ENCODE measurements at regions not wholly inside any gene's neighbourhood (a gene's known extent, or its start where the extent isn't known, plus 50 kb on each side); places are given as distances from the start of the nearest gene placed in this dataset.
A peak's percentile ranks its signal among the peaks of the same experiment; 100 is the strongest.

DNA sequence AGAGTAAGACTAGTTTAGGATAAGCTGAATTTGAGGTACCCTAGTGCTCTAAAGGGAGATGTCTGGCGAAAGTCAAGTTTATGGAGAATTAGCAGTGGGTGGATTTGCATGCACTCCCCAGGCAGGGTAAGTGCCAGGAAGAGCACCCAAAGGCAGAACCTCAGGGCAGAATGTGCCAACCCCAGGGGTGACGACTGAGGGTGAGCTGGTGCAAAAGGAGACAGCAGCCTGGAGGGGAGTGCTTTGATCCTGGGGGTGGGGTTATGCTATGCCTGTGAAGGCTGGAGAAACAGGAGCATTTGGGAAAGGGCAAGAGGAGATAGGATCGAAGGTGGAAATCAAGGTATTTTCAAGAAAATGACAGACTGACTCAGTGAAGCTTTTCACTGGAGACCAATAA, 208.5 kb upstream of the PDE10A start:
- no peak for DNase-seq

DNA sequence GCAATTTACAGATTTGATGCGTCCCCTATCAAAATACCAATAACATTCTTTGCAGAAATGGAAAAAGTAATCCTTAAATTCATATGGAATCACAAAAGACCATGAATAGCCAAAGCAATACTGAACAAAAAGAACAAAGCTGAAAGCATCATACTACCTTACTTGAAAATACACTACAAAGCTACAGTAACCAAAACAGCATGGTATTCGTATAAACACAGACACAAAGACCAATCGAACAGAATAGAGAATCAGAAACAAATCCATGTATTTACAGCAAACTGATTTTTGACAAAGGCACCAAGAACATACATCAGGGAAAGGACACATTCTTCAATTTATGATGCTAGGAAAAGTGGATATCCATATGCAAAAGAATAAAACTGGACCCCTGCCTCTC, 206.5 kb upstream of the PDE10A start:
- no peak for DNase-seq

DNA sequence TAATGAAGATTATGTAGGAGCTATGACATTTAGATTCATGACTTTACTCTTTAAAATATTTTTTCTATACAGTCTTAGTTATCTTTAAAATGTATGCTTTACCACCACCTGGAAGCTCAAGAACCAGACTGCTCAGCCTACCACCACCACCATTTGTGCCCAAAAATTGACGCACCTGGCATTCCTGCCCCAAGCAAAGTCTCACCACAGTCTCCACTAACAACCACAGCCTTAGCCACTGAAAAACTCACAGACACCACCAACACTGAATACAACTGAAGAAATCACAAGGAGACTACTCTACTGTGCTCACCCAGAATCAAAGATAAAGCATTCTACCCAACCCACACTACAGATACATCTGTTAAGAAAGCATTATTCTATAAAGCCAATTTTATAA, 201.9 kb upstream of the PDE10A start:
- no peak for DNase-seq

DNA sequence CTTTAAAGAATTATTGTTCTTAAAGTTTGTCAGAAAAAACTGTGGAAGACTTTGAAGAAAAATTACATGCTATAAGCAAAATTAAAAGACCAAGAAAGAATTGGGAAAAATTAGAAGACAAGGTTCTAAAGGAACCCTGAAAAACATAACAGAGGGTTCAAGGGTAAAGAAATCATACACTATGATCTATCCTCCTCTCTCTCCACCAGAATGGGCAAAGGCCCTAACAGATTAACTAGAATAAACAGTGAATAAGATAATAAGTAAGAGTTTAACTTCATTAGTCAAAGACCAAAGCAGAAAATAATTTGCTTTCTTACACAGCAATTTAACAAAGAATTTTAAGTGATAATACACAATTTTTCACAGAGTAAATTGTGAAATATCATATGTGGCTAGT, 201.2 kb upstream of the PDE10A start:
- no peak for DNase-seq

DNA sequence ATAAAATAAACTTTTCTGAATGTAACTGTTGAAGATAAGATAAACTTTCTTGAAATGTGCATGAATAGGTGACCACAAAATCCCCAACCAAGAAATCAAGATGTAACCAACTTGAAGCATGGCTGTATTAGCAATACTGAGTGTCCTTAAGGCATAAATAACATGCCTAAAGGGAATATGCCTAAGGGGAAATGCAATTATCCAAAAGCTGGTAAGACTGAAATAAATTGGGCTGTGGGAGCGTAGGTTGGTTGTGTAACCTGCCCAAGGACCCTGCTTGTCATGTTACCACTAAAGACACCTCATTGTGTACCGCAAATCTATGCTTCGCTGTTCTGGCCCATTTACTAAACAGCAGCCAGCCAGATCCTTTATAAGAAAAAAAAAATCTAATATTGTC, 200.8 kb upstream of the PDE10A start:
- no peak for DNase-seq

DNA sequence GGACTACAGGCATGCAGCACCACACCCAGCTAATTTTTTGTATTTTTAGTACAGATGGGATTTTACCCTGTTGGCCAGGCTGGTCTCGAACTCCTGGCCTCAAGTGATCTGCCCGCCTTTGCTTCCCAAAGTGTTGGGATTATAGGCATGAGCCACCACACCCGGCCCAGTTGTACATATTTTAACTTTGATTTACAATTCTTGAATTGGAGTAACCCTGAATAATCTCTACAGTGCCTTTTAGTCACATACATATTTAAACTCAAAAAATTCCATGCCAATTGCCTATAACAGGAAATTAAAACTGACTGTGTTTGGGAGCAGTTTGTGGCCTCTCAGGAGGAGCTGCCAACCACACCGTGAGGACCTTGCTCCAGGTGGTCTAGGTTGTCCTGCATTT, 199.8 kb upstream of the PDE10A start:
- no peak for DNase-seq

DNA sequence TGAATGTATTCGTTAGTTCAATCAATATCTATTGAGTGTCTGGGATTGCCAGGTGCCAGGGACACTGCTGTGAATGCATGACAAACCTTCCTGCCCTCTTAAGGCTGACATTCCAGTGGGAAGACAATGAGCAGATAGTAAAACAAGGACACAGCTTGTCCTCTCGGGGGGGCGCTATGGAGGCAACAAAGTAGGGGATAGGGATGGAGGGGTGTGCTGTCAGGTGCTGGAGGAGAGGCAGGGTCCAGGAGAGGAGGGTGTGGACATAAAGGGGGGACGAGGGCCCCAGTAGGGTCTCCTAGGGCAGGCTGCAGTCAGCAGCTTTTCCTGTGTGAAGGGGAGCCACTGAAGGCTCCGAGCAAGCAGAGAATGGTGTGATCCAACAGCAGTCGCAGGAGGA, 198.2 kb upstream of the PDE10A start:
- DNase-seq, result no peak

DNA sequence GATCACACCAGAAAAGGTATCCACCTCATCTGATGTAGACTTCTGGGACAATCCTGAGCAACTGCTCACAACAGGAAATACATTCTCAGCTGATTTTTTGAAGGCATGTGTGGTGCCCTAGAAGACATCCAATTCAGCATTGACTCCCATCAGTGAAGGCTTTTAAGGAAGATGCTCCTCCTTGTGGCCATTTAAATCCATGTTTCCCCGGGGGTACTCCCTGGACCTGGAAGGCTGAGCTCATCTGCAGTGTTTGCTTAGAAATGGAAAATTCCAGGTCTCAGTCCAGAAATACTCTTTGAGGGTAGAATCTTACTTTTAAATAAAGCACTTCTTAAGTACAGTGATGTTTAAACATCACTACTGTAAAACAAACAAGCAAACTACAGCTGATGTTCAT, 195.5 kb upstream of the PDE10A start:
- DNase-seq, result no peak

DNA sequence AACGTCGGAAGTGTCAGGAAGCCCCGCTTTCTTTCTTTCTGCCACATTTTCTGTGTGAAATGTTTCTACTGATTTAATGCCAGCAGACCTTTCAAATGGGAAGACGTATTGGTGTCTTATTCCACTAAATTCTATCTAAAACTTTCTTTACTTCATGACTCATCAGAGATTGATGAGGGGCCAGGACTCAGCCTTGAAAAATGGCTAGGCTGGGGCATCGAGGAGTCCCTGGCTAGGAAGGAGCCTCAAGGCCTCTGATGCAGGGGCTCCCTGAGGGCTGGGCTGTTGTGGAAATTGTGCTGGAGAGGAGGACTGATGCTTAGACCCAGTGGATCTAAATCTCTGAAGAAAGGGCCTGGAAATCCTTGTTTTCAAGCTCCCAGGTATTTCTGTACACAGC, 192.8 kb upstream of the PDE10A start:
- DNase-seq, result no peak

DNA sequence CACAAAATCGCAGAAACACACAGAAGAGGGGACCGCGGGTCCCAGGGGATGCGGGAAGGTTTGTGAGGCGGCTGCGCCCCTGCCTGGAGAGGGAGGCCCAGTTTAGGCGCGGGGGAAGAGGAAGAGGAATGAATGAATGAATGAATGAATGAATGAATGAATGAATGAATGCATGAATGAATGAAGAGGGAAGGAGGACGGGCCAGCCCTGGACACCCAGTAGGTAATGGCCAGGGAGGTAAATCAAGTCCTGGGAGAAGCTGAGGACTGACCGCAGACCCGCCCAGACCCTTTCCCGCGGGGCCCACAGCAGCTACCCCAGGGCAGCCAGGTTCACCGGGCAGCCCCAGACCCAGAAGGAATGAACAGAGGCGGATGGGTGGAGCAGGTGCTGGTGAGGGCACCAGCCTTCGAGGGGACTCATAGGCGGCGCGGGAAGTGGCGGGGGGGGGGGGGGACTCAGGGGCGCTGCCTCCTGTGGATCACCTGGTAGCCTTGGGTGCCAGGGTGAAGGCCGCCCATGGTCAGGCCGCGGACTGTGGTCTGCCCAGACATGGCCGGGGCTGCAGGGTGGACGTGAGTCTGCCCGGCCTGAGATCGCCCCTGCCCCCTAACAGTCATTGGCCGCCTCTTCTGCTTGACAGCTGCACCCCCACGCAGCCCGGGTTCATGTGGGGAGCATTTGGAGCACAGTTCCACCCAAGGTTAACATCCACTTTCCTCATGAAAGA, 192.0 kb upstream of the PDE10A start:
- no peak for DNase-seq

DNA sequence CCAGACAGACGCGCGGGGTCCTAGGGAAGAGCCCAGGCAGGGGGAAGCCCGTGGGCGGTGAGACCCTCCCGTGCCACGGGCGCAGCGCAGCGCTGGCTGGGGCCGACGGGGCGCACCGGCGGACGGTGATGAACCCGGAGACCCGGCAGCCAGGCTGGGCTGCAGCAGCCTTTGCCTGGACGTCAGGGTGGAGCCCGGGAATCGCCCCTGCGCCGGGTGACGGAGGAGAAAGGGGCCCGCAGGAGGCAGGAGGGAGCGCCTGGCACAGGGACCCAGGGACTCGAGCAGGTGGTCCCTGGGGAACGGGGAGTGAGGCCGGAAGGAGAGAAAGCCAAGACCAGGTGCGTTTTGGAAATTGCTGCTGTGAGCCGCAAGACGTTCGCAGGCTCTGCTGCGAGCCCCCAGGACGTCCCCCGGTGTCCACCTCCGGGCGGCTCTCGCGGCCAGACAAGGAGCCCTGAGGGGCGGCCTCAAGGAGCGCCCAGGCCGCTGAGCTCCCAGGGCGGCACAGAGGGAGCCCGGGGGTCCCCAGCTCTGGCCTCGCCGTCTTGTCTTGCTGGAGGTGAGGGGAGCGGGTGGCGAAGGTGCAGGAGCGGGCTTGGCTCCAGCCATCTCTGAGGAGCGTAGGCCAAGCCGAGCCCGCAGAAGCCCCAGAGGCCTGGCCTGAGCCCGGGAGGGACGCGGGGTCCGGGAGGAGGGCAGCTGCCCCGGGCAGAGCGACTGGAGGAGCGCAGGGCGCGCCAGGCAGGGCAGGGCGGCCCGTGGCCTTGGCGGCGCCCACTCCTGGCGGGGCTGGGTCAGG, 191.2 kb upstream of the PDE10A start:
- DNase-seq, result no peak

DNA sequence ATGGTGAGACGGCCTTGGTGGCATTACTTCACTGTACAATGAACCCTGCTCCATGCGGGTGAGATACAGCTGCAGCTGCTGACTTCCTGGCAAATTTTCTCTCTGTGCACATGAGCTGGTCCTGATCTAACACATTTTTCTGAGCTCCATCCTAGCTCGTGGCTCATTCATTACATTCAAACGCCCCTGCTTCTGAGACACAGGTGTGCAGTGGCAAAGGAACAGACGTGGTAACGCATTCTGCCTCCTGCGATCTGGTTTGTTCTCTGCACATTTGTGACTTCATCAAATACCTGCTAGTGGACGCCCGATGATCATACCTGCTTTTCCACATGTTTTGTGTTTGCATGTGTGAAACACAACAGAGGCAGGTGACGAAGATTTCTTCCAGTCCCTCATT, 189.6 kb upstream of the PDE10A start:
- DNase-seq, result no peak

DNA sequence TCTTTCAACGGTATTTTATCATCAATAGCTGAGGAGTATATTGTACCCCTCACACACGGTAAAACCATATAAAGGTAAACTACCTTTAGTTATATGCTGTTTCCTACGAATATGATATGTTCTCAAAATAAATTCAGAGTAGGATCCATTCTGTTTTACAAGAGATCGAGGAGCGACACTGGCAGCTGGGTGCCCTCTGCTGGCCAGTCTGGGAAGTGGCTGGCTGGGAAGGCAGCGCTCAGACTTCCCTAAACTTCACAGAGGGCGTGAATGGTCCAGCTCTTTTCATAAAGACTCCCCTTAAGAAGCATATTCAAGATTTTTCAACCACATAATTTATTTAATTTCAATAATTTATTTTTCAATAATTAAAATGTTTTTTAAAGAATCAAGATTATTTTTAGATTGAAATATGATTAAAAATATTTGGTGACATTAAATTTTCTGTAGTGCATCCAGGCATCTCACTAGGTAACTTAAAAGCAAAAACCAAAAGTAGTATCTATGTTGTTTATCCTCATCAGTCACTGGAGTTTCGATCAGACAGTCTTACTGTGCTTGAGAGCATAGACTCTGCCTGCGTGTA, 187.5 kb upstream of the PDE10A start:
- peak; percentile 64 for DNase-seq

DNA sequence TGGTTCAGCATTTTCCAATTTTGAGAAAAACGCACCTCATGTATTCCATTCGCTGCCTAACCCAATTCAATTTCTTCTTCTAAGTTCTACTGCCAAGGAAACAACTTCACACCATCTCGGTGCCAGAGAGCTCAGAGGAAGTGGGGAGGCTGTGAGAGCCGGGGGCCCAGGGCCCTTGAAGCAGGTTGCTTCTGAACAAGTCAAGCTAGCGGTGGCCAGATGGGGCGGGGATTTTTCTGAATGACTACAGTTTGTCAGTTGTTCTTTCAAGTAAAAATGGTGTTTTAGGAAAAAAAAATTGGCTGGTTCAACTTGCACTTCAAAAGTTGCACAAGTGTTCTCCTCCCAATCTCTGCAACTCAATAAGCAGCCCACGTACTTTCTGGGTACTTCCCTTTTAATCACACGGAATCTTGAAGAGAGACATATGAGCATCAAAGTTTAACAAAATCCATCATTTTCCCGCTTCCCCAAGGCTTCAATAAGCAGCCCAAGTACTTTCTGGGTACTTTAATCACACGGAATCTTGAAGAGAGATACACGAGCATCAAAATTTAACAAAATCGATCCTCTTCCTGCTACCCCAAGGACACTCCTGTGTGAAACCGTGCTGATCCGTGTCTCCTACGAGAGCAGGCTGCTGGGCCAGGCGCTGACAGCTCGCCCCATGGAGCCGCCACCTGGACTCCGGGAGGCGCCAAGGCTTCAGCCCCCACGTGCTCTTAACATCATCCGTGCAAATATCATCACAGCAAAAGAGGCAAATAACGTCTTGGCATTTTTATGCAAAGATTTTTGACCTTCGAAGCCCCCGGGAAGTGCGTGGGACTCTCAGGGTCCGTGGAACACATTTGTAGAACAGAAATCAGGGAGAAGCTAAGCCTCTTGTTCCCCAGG, 186.7 kb upstream of the PDE10A start:
- DNase-seq, result no peak

DNA sequence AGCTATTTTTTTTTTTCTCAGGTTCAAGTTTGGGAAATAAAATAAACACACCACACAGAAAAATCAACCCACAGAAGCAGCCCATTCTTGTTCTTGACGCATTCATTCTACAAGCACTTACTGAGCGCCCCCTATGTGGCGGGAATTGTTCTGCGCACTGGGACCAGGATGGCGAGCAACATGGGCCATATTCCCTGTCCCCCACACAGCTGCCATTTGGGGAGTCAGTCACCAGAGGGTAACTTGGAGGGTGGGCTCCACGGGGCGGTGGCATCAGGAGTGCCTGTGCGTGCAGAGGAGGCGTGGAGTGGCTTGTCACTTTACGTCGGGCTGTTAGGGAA, 185.0 kb upstream of the PDE10A start:
- no peak for DNase-seq

DNA sequence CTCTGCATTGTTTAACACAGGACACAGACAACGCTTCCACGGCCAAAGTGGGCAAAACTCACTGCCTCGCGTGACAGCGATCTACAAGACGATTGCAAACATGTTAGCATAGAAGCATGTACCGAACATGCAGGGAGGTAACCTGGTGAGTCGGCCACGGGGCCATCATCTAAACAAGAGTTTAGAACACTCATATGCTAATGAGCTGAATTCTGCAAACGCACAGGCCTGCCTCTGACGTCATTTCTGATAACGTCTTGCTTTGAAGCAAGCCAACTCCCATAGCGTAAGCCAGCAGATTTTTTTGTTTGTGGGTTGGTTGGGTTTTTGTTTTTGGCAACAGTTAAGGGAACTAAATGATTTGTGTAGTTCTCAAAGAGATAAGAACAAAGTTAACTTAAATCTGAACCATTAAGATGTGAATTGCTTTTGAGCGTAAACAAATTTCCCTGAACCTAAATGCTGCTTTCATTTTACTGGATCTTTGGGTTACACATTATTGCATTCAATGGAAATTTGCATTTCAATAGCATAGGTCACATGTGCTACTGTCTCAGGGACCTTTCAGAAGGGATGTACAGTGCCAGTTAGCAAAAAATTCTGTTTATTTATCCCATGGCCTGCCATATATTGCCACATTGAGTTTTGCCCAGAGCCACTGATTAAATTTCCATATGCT, 184.5 kb upstream of the PDE10A start:
- no peak for DNase-seq

DNA sequence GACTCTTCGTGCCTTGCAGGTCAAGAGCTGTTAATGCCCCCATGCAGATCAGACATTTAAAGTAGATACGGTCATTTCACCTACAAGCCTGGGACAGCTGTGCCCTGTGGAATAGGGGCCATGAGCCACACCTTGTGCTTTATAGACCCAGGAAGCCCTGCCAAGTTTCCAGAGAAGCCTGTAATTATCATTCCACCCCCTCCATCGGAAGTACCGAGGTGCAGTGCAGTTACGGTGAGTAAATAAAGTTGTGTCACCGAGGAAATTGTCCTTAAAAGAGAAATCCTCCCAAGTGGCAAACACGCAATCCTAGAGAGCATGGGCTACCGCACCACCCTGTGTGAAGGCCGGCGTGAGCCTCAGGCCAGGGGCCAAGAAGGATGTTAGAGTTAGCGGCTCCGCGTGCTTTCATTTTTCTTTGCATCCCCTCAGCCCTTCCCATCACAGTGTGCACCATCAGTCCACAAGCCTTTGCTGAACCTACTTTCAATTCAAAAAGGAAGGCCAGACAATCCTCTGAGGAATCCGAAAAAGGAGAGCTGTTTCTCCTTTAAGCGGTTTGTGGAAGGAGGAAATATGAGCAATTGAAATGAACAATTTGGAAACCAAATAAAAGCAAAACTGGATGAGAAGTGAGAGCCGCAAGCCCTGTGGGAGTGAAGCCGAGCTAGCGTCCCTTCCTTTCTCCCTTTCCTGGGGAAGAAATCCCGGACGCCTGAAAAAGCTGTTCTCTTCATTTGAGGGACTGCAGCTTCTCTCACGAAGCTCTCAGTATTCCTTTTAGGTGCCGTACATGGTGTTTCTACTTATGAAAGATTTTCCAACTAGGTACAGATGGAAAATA, 183.3 kb upstream of the PDE10A start:
- no peak for DNase-seq

DNA sequence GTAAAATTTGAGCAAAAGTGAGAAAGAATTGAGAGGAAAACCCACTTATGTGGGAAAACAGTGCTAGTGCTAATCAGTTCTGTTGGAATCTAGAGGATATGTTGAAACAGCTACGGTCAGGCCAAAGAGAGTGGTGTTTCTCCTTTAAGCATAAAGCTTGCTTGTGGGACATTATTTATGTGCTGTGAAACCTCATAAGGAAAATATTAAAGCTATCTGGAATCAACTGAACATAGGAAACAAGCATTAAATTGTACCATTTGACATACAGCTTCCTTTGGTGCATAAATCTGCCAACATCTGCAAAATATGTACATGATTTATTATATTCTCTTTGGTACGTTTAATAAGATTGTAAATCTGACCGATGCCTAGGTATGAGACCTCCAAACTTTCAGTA, 182.5 kb upstream of the PDE10A start:
- no peak for DNase-seq

DNA sequence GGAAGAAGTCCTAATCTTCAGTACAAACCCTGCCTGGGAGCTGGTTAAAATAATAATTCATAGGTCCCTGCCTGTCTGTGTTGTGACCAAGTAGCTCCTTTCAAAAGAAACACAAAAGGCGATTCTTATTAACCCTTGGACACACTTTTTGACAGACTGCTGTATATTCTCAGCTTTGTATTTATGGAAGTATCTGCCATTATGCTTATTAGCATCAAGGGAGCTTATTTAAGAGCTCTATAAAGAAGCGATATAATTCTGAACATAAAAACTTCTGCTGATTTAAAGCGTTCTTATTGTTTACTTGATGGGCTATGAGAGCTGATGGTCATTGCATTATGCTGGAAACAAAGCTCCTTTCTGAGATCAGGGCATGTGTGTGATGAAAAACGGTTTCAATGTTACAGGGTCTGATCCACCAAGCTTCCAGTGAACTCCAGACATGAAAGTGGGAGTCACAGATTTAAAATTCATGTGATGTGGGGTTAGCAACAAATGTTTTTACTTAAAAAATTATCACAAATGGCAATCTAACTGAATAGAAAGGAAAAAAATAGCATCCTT, 181.8 kb upstream of the PDE10A start:
- no peak for DNase-seq

DNA sequence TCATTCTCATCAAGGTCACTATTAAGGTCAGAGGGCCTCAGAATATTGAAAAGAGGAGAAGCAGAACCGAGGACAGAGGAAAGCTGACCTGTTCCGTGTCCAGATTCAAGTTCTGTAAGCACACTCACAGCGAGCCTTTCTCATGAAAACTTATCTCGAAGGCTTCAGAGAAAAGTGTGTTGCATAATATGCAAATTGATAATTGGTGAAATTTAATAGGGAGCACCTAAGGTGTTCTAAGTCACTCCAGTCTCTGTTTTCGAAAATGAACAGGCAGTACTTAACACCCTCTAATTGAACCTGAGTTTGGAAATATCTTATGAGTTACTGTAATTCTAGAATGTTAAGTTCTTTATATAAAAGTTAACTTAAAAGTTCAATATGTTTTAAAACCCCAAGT, 181.2 kb upstream of the PDE10A start:
- no peak for DNase-seq

DNA sequence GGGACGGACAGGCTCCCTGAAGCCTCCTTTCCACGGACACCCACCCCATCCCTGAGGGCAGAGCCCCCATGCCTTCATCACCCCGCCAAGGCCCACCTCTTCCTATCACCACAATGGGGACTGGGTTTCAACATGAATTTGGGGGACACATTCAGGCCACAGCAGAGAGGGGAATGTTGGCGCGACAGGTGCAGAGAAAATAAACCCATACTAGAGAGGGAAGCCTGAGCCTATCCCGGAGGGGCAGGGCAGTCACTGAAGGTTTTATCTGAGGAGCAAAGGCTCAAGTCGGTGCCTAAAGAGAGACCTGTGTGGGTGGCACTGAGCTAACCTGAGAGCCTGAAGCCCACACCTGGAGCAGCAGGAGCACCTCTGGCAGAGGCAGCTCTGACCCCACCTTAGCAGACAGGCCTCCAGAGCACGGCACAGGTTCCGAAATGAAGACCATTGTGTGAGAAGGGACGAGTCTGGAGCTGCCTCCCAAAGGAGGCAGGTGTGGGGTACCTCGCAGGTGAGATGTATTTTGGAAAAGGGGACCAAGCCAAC, 180.6 kb upstream of the PDE10A start:
- no peak for DNase-seq

All from stimulated activated CD4-positive, alpha-beta T cell treated with anti-CD3 and anti-CD28 coated beads, Interleukin-4, amount 100 ng/mL, for 1 hour (primary cell).